WTC11 (cell line): ENCODE measurements at regions not wholly inside any gene's neighbourhood (a gene's known extent, or its start where the extent isn't known, plus 50 kb on each side); places are given as distances from the start of the nearest gene placed in this dataset.

Source experiments
- ATAC-seq: fragments of 200-7000 bp; cut with Tn5 transposase; 2 replicates; pipeline ENCODE4 v1.10.0; 2021; ENCODE audit warnings: mild to moderate bottlenecking, moderate library complexity
- CTCF ChIA-PET: fragments of 300-600 bp; sonication (Branson Sonifier 250); formaldehyde crosslinking; loops from one replicate; lab custom pipeline; 2021; ENCODE audit warnings: antibody characterized with exemption; lab: Charles Lee
- POLR2A ChIA-PET: fragments of 350-600 bp; sonication (Branson Sonifier 250); formaldehyde crosslinking; loops from one replicate; lab custom pipeline; 2021; ENCODE audit warnings: antibody characterized with exemption; lab: Charles Lee
- DNase-seq: peaks from one replicate; pipeline ENCODE4 v3.0.0; 2021; ENCODE audit warnings: low spot score
- H3K27ac Mint-ChIP-seq: 2 replicates; pipeline ENCODE4 v1.8.0; 2021; ENCODE audit warnings: mixed read lengths
- H3K27me3 Mint-ChIP-seq: 2 replicates; pipeline ENCODE4 v1.8.0; 2021; ENCODE audit warnings: low read depth, mild to moderate bottlenecking, moderate library complexity, mixed read lengths
- H3K36me3 Mint-ChIP-seq: 2 replicates; pipeline ENCODE4 v1.8.0; 2021; ENCODE audit warnings: mixed read lengths
- H3K4me1 Mint-ChIP-seq: 2 replicates; pipeline ENCODE4 v1.8.0; 2022; ENCODE audit warnings: mixed read lengths
- H3K4me3 Mint-ChIP-seq: 2 replicates; pipeline ENCODE4 v1.8.0; 2021; ENCODE audit warnings: mild to moderate bottlenecking, moderate library complexity, mixed read lengths
- H3K9me3 Mint-ChIP-seq: 2 replicates; pipeline ENCODE4 v1.8.0; 2021; ENCODE audit warnings: mixed read lengths
- ATF6 ChIP-seq: sonication (generic); formaldehyde crosslinking; IDR thresholded peaks from 2 replicates; pipeline ENCODE4 v1.8.1; 2023; ENCODE audit warnings: mild to moderate bottlenecking, missing genetic modification reagents
- CBFB ChIP-seq: sonication (generic); formaldehyde crosslinking; IDR thresholded peaks from 2 replicates; pipeline ENCODE4 v1.8.1; 2022; ENCODE audit warnings: mild to moderate bottlenecking, low read depth, missing genetic modification reagents
- CREM ChIP-seq: sonication (generic); formaldehyde crosslinking; IDR thresholded peaks from 2 replicates; pipeline ENCODE4 v1.8.1; 2022; ENCODE audit warnings: mild to moderate bottlenecking, missing genetic modification reagents, moderate library complexity
- FOXJ3 ChIP-seq: sonication (generic); formaldehyde crosslinking; IDR thresholded peaks from 2 replicates; pipeline ENCODE4 v1.9.0; 2021; ENCODE audit warnings: missing genetic modification reagents, mild to moderate bottlenecking, borderline replicate concordance
- HMGA2 ChIP-seq: fragments of 250-450 bp; sonication (Bioruptor Pico); IDR thresholded peaks from 2 replicates; pipeline ENCODE4 v1.4.0; 2021; ENCODE audit warnings: mild to moderate bottlenecking, moderate library complexity
- HMGXB4 ChIP-seq: sonication (generic); formaldehyde crosslinking; IDR thresholded peaks from 2 replicates; pipeline ENCODE4 v1.8.1; 2023; ENCODE audit warnings: mild to moderate bottlenecking, moderate library complexity, missing genetic modification reagents
- JAZF1 ChIP-seq: fragments of 250-450 bp; sonication (Bioruptor Pico); IDR thresholded peaks from 2 replicates; pipeline ENCODE4 v1.9.0; 2021; ENCODE audit warnings: moderate library complexity, mild to moderate bottlenecking, inconsistent platforms
- KAT7 ChIP-seq: sonication (generic); formaldehyde crosslinking; IDR thresholded peaks from 2 replicates; pipeline ENCODE4 v1.8.1; 2023; ENCODE audit warnings: missing genetic modification reagents, mild to moderate bottlenecking, borderline replicate concordance
- MXD4 ChIP-seq: fragments of 250-450 bp; sonication (Bioruptor Pico); IDR thresholded peaks from 2 replicates; pipeline ENCODE4 v1.8.0; 2021; ENCODE audit warnings: mild to moderate bottlenecking, moderate library complexity, borderline replicate concordance
- PRDM15 ChIP-seq: sonication (generic); formaldehyde crosslinking; IDR thresholded peaks from 2 replicates; pipeline ENCODE4 v1.8.0; 2022; ENCODE audit warnings: missing genetic modification reagents
- SMAD3 ChIP-seq: sonication (generic); formaldehyde crosslinking; IDR thresholded peaks from 2 replicates; pipeline ENCODE4 v1.8.0; 2022; ENCODE audit warnings: missing genetic modification reagents, mild to moderate bottlenecking, borderline replicate concordance
- SMAD4 ChIP-seq: sonication (generic); formaldehyde crosslinking; IDR thresholded peaks from 2 replicates; pipeline ENCODE4 v1.8.0; 2022; ENCODE audit warnings: mild to moderate bottlenecking, missing genetic modification reagents
- ZMAT4 ChIP-seq: fragments of 250-450 bp; sonication (Bioruptor Pico); IDR thresholded peaks from 2 replicates; pipeline ENCODE4 v1.9.0; 2021; ENCODE audit warnings: mild to moderate bottlenecking
- ZNF232 ChIP-seq: sonication (generic); formaldehyde crosslinking; IDR thresholded peaks from 2 replicates; pipeline ENCODE4 v1.8.0; 2022; ENCODE audit warnings: mild to moderate bottlenecking, missing genetic modification reagents
- ZNF281 ChIP-seq: sonication (generic); formaldehyde crosslinking; IDR thresholded peaks from 2 replicates; pipeline ENCODE4 v1.8.0; 2023; ENCODE audit warnings: mild to moderate bottlenecking, missing genetic modification reagents
- ZNF423 ChIP-seq: fragments of 250-450 bp; sonication (Bioruptor Pico); IDR thresholded peaks from 2 replicates; pipeline ENCODE4 v2.1.2; 2022; ENCODE audit warnings: mild to moderate bottlenecking, moderate library complexity
- ZNF425 ChIP-seq: fragments of 250-450 bp; sonication (Bioruptor Pico); conservative IDR thresholded peaks from 2 replicates; pipeline ENCODE4 v1.9.0; 2021; ENCODE audit warnings: mild to moderate bottlenecking
- ZNF512 ChIP-seq: sonication (generic); formaldehyde crosslinking; IDR thresholded peaks from 2 replicates; pipeline ENCODE4 v1.8.1; 2022; ENCODE audit warnings: missing genetic modification reagents, borderline replicate concordance
- ZNF671 ChIP-seq: fragments of 250-450 bp; sonication (Bioruptor Pico); IDR thresholded peaks from 2 replicates; pipeline ENCODE4 v1.8.0; 2021; ENCODE audit warnings: mild to moderate bottlenecking

GRCh38 chr12:93107514-93108312 lies 178.6 kb upstream of the EEA1 start:
- ATAC-seq (peak; percentile 55), DNase-seq (no peak)
- Mint-ChIP-seq H3K27ac (no peak overlapping the region), H3K9me3 (no peaks in the 10 kb centered on the region), H3K4me1 (peaks cover 15% of the 10 kb centered on the region), H3K36me3 (no peaks in the 10 kb centered on the region), H3K4me3 (no peak overlapping the region), H3K27me3 (no peaks in the 10 kb centered on the region)
- POLR2A ChIA-PET: no interaction called here
- CTCF ChIA-PET: interaction anchor here (1.1 to 1.5 kb wide), 2 partner anchors 10 kb away, joined by 6 to 8 read pairs; no protein-coding TSS in a partner anchor
- TF ChIP-seq ZNF281 (no peak), ZNF423 (CRISPR knock-in tag) (no peak), ZMAT4 (CRISPR knock-in tag) (no peak), HMGXB4 (no peak), KAT7 (no peak), CREM (CRISPR knock-in tag) (no peak), ZNF232 (CRISPR knock-in tag) (no peak), MXD4 (CRISPR knock-in tag) (no peak), HMGA2 (CRISPR knock-in tag) (no peak), ATF6 (CRISPR knock-in tag) (no peak), JAZF1 (no peak)

GRCh38 chr12:93108985-93109384 lies 179.9 kb upstream of the EEA1 start:
- CTCF ChIA-PET: interaction anchor here (0.8 to 1.5 kb wide), 2 partner anchors 11 to 23 kb away, joined by 3 to 6 read pairs; no protein-coding TSS in a partner anchor
- no peaks in the 10 kb centered on the region for H3K36me3 Mint-ChIP-seq
- no peaks in the 10 kb centered on the region for H3K9me3 Mint-ChIP-seq
- H3K27ac Mint-ChIP-seq: no peak overlapping the region
- POLR2A ChIA-PET: no interaction called here
- no peaks in the 10 kb centered on the region for H3K27me3 Mint-ChIP-seq
- DNase-seq (no peak), ATAC-seq (no peak)
- H3K4me3 Mint-ChIP-seq: no peak overlapping the region
- H3K4me1 Mint-ChIP-seq: peaks cover 15% of the 10 kb centered on the region
- TF ChIP-seq SMAD3: no peak
- TF ChIP-seq CBFB (CRISPR knock-in tag): no peak
- TF ChIP-seq PRDM15 (CRISPR knock-in tag): no peak
- no peak for TF ChIP-seq CREM (CRISPR knock-in tag)
- no peak for TF ChIP-seq JAZF1
- no peak for TF ChIP-seq ZNF425 (CRISPR knock-in tag)
- no peak for TF ChIP-seq FOXJ3
- no peak for TF ChIP-seq SMAD4
- TF ChIP-seq ZNF512 (CRISPR knock-in tag): no peak
- no peak for TF ChIP-seq ZNF671 (CRISPR knock-in tag)
